Endothelial cell of umbilical vein (primary cell): ENCODE measurements at regions not wholly inside any gene's neighbourhood (a gene's known extent, or its start where the extent isn't known, plus 50 kb on each side); places are given as distances from the start of the nearest gene placed in this dataset.

Source experiments
- BruUV-seq: library from RNA; stranded (reverse); fragments of 400-500 nt; replicated peaks from 2 replicates; lab custom pipeline; 2021; lab: Mats Ljungman, UMichigan
- CTCF ChIA-PET: fragments of 300-600, 350-600 bp; sonication (Branson Sonifier 250); formaldehyde crosslinking; loops from one replicate; lab custom pipeline; 2021; ENCODE audit warnings: antibody characterized with exemption, inconsistent platforms; lab: Charles Lee
- POLR2A ChIA-PET: fragments of 300-600, 350-600 bp; sonication (Branson Sonifier 250); formaldehyde crosslinking; loops from one replicate; lab custom pipeline; 2021; ENCODE audit warnings: antibody characterized with exemption, inconsistent platforms; lab: Charles Lee
- DNase-seq: peaks from one replicate; pipeline ENCODE4 v3.0.0-alpha.2; 2011; ENCODE audit warnings: low read depth, low spot score
- FAIRE-seq: peaks from 2 replicates; lab custom pipeline; 2011; peaks lifted over from hg19 to GRCh38; lab: Jason Lieb, UNC
- H2AFZ ChIP-seq: 2 replicates; pipeline ENCODE4 v1.6.0; 2012; ENCODE audit warnings: low read depth, low read length, control low read depth, inconsistent platforms
- H3K27ac ChIP-seq: 2 replicates; pipeline ENCODE4 v1.5.1; 2011; ENCODE audit warnings: low read depth, mild to moderate bottlenecking, control low read depth, low read length, moderate library complexity; ENCODE audit not compliant: insufficient read depth
- H3K27me3 ChIP-seq, 2 experiments: 2 replicates each; pipeline versions ENCODE4 v1.6.0 to v1.6.1; 2011; ENCODE audit warnings: low read length in 2 of 2, mixed read lengths in 1 of 2; ENCODE audit not compliant: control insufficient read depth in 2 of 2, insufficient read depth in 2 of 2
- H3K36me3 ChIP-seq, 2 experiments: 2 replicates in 1 of 2; 3 replicates in 1 of 2; pipeline ENCODE4 v1.5.1; 2011; ENCODE audit warnings: low read length in 2 of 2, mild to moderate bottlenecking in 1 of 2, moderate library complexity in 1 of 2; ENCODE audit not compliant: control insufficient read depth in 2 of 2, insufficient read depth in 2 of 2; ENCODE audit errors: extremely low read depth in 1 of 2
- H3K4me1 ChIP-seq: 3 replicates; pipeline ENCODE4 v1.5.1; 2011; ENCODE audit warnings: mild to moderate bottlenecking, low read length; ENCODE audit not compliant: control insufficient read depth, insufficient read depth; ENCODE audit errors: extremely low read depth
- H3K4me2 ChIP-seq: 2 replicates; pipeline ENCODE4 v1.6.1; 2011; ENCODE audit warnings: low read length, control low read depth, mixed read lengths; ENCODE audit not compliant: insufficient read depth
- H3K4me3 ChIP-seq, 3 experiments: fragments of 200-600 bp in 1 of 3; sonication (generic), shearing (Covaris generic) in 1 of 3; replicated peaks in 1 of 3; 2 replicates each; pipeline ENCODE4 v1.5.1; 2011 to 2016; ENCODE audit warnings: control low read depth in 3 of 3, low read length in 3 of 3, mild to moderate bottlenecking in 2 of 3, inconsistent platforms in 1 of 3, low read depth in 1 of 3, moderate library complexity in 1 of 3; ENCODE audit not compliant: insufficient read depth in 1 of 3
- H3K79me2 ChIP-seq: 2 replicates; pipeline ENCODE4 v1.6.0; 2012; ENCODE audit warnings: low read length, inconsistent platforms; ENCODE audit not compliant: control insufficient read depth, insufficient read depth
- H3K9ac ChIP-seq: replicated peaks from 2 replicates; pipeline ENCODE3; 2011; ENCODE audit warnings: low read length, control low read depth; ENCODE audit not compliant: insufficient read depth; ENCODE audit errors: extremely low read depth
- H3K9me1 ChIP-seq: replicated peaks from 3 replicates; pipeline ENCODE4 v1.6.0; 2011; ENCODE audit warnings: mild to moderate bottlenecking, low read length; ENCODE audit not compliant: control insufficient read depth, insufficient read depth; ENCODE audit errors: extremely low read depth
- H3K9me3 ChIP-seq: replicated peaks from 2 replicates; pipeline ENCODE4 v1.5.1; 2012; ENCODE audit warnings: low read length, inconsistent platforms; ENCODE audit not compliant: control insufficient read depth, insufficient read depth
- H4K20me1 ChIP-seq: replicated peaks from 2 replicates; pipeline ENCODE3; 2011; ENCODE audit warnings: mild to moderate bottlenecking, low read length; ENCODE audit not compliant: control insufficient read depth, insufficient read depth; ENCODE audit errors: extremely low read depth
- EZH2 ChIP-seq: IDR thresholded peaks from 2 replicates; pipeline ENCODE4 v1.6.1; 2012; ENCODE audit warnings: borderline replicate concordance, low read depth, mild to moderate bottlenecking, moderate library complexity, low read length, inconsistent platforms; ENCODE audit not compliant: severe bottlenecking
- FOS ChIP-seq: IDR thresholded peaks from 2 replicates; pipeline ENCODE4 v1.6.1; 2011; ENCODE audit warnings: mild to moderate bottlenecking, low read length, moderate library complexity, borderline replicate concordance; ENCODE audit not compliant: insufficient read depth
- GATA2 ChIP-seq: IDR thresholded peaks from 2 replicates; pipeline ENCODE4 v1.7.0; 2011; ENCODE audit warnings: low read depth, mild to moderate bottlenecking, moderate library complexity, mixed read lengths, low read length; ENCODE audit not compliant: insufficient read length, insufficient read depth
- JUN ChIP-seq: IDR thresholded peaks from 2 replicates; pipeline ENCODE4 v1.6.1; 2011; ENCODE audit warnings: borderline replicate concordance, low read depth; ENCODE audit not compliant: insufficient read length, insufficient read depth
- MYC ChIP-seq: IDR thresholded peaks from one replicate; pipeline ENCODE4 v1.6.1; 2011; ENCODE audit warnings: mild to moderate bottlenecking, low read depth, low read length
- POLR2A ChIP-seq: IDR thresholded peaks from 2 replicates; pipeline ENCODE4 v1.6.1; 2012; ENCODE audit warnings: low read depth, mild to moderate bottlenecking, control low read depth, low read length
- POLR2AphosphoS5 ChIP-seq: IDR thresholded peaks from 2 replicates; pipeline ENCODE4 v1.6.1; 2012; ENCODE audit warnings: low read depth, mild to moderate bottlenecking, control low read depth, low read length, moderate library complexity; ENCODE audit not compliant: insufficient read depth
- dilution Hi-C: fragments of 300-500 bp; cut with MboI; formaldehyde crosslinking; loops from one replicate; pipeline ENCODE4 v1.15.0; 2019; ENCODE audit warnings: low sequenced_read_pairs; ENCODE audit not compliant: extremely low pct_ligation_motif_present
- intact Hi-C: fragments of 100-400 bp; cut with micrococcal nuclease; formaldehyde crosslinking; loops from one replicate; pipeline ENCODE4 v1.10.0; 2022
- TF ChIP-seq, protein P1 (sequence below): IDR thresholded peaks from 2 replicates; pipeline ENCODE4 v1.6.1; 2011; ENCODE audit not compliant: insufficient read depth, insufficient read length
- TF ChIP-seq, protein P2 (sequence below), 2 donors: IDR thresholded peaks; 1 replicate in 1 of 2; 2 replicates in 1 of 2; pipeline ENCODE4 v1.5.1; 2011; ENCODE audit warnings: low read length in 2 of 2, mild to moderate bottlenecking in 2 of 2, moderate library complexity in 2 of 2, control low read depth in 1 of 2, inconsistent platforms in 1 of 2, low read depth in 1 of 2; ENCODE audit not compliant: insufficient read depth in 1 of 2; ENCODE audit errors: extremely low read depth in 1 of 2

DNA sequence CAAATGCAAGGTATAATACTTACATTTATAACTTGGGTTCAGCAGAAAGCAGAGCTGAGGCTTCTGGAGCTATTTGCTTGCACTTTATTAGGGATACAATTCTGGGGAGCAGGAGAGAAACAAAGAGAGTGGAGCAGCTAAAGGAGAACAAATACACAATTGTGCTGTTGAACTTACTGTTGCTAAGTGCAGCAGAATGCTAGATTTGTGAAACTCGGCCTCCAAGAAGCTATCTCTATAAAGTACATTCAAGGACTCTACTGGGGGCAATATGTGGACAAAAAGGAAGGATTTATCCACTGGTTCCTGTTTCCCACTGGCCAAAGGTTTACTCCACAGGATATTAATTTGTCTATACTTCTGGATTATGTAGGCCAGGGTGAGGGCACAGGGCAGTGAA lies 86.8 kb downstream of the PPP1R2C start:
- dilution Hi-C loops (no loop called here), intact Hi-C loops (no loop called here)
- CTCF ChIA-PET, result interaction anchor here (1.1 kb wide), 1 partner anchor 24 kb away, joined by 4 read pairs; no protein-coding TSS in a partner anchor
- Histone ChIP-seq H3K9me1 (no peaks in the 10 kb centered on the region), H3K4me3 (no peak overlapping the region), H3K4me2 (no peak overlapping the region), H4K20me1 (no peaks in the 10 kb centered on the region), H3K4me1 (no peaks in the 10 kb centered on the region), H3K27me3 (no peaks in the 10 kb centered on the region), H3K79me2 (no peaks in the 10 kb centered on the region), H3K9ac (no peak overlapping the region), H3K36me3 (no peaks in the 10 kb centered on the region), H2AFZ (no peak overlapping the region), H3K9me3 (no peaks in the 10 kb centered on the region), H3K27ac (no peak overlapping the region)
- BruUV-seq, result no TSS peak
- DNase-seq (no peak), FAIRE-seq (no peak)
- TF ChIP-seq EZH2 (no peak), FOS (no peak), JUN (no peak), GATA2 (no peak), MYC (no peak), POLR2A (no peak), POLR2AphosphoS5 (no peak)
- TF ChIP-seq, protein P1, sequence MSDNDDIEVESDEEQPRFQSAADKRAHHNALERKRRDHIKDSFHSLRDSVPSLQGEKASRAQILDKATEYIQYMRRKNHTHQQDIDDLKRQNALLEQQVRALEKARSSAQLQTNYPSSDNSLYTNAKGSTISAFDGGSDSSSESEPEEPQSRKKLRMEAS, result no peak
- TF ChIP-seq, protein P2, sequence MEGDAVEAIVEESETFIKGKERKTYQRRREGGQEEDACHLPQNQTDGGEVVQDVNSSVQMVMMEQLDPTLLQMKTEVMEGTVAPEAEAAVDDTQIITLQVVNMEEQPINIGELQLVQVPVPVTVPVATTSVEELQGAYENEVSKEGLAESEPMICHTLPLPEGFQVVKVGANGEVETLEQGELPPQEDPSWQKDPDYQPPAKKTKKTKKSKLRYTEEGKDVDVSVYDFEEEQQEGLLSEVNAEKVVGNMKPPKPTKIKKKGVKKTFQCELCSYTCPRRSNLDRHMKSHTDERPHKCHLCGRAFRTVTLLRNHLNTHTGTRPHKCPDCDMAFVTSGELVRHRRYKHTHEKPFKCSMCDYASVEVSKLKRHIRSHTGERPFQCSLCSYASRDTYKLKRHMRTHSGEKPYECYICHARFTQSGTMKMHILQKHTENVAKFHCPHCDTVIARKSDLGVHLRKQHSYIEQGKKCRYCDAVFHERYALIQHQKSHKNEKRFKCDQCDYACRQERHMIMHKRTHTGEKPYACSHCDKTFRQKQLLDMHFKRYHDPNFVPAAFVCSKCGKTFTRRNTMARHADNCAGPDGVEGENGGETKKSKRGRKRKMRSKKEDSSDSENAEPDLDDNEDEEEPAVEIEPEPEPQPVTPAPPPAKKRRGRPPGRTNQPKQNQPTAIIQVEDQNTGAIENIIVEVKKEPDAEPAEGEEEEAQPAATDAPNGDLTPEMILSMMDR (IDR thresholded peaks at IDR 0.05; ENCODE audit: extremely low read depth in 1 of 2, insufficient read depth in 1 of 2, low read depth in 1 of 2, low read length in 2 of 2), result no peak
- POLR2A ChIA-PET, result no interaction called here
